GM18502 (cell line): ENCODE measurements at regions not wholly inside any gene's neighbourhood (a gene's known extent, or its start where the extent isn't known, plus 50 kb on each side); places are given as distances from the start of the nearest gene placed in this dataset.

ENCODE experiments used
- ATAC-seq: cut with Tn5 transposase; IDR thresholded peaks from one replicate; pipeline ENCODE4 v1.9.1; 2021; ENCODE audit warnings: mild to moderate bottlenecking; ENCODE audit not compliant: unreplicated experiment, poor library complexity

GRCh38 chr1:218572050-218572449 is 226.9 kb downstream of the TGFB2 start:
- no peak for ATAC-seq

- no peak for ATAC-seq
These were observed 228.8 kb downstream of the TGFB2 start for GRCh38 chr1:218573925-218574324.

GRCh38 chr1:218575079-218575478 is 229.9 kb downstream of the TGFB2 start:
- ATAC-seq, result no peak

- ATAC-seq, result no peak
These were observed 230.7 kb downstream of the TGFB2 start for GRCh38 chr1:218575856-218576255.

- ATAC-seq, result no peak
These were observed 237.5 kb downstream of the TGFB2 start for GRCh38 chr1:218582646-218583045.

GRCh38 chr1:218584418-218585155 is 239.5 kb downstream of the TGFB2 start:
- ATAC-seq, result no peak

- no peak for ATAC-seq
These were observed 240.5 kb downstream of the TGFB2 start for GRCh38 chr1:218585511-218586184.

- no peak for ATAC-seq
These were observed 242.8 kb downstream of the TGFB2 start for GRCh38 chr1:218587900-218588299.

- ATAC-seq, result no peak
These were observed 243.5 kb downstream of the TGFB2 start for GRCh38 chr1:218588540-218589172.

GRCh38 chr1:218589487-218589886 is 244.4 kb downstream of the TGFB2 start:
- no peak for ATAC-seq

GRCh38 chr1:218591966-218592365 is 246.8 kb downstream of the TGFB2 start:
- ATAC-seq, result no peak

GRCh38 chr1:218592688-218593087 is 247.6 kb downstream of the TGFB2 start:
- ATAC-seq, result no peak

GRCh38 chr1:218600968-218601367 is 255.8 kb downstream of the TGFB2 start:
- no peak for ATAC-seq

GRCh38 chr1:218604217-218604616 is 259.1 kb downstream of the TGFB2 start:
- ATAC-seq, result no peak

- ATAC-seq, result no peak
These were observed 266.9 kb downstream of the TGFB2 start for GRCh38 chr1:218611916-218612585.

GRCh38 chr1:218613105-218613504 is 268.0 kb downstream of the TGFB2 start:
- ATAC-seq, result no peak

- ATAC-seq, result no peak
These were observed 268.9 kb downstream of the TGFB2 start for GRCh38 chr1:218614031-218614430.

- ATAC-seq, result no peak
These were observed 271.5 kb downstream of the TGFB2 start for GRCh38 chr1:218616681-218617080.

GRCh38 chr1:218617986-218618385 is 272.9 kb downstream of the TGFB2 start:
- no peak for ATAC-seq

GRCh38 chr1:218620956-218621355 is 275.8 kb downstream of the TGFB2 start:
- no peak for ATAC-seq

- no peak for ATAC-seq
These were observed 278.9 kb downstream of the TGFB2 start for GRCh38 chr1:218624052-218624451.
